GM19324 (cell line): ENCODE measurements at regions not wholly inside any gene's neighbourhood (a gene's known extent, or its start where the extent isn't known, plus 50 kb on each side); places are given as distances from the start of the nearest gene placed in this dataset.
A peak's percentile ranks its signal among the peaks of the same experiment; 100 is the strongest.

Source experiments
- ATAC-seq: cut with Tn5 transposase; IDR thresholded peaks from one replicate; pipeline ENCODE4 v1.9.1; 2021; ENCODE audit warnings: mild to moderate bottlenecking, moderate library complexity; ENCODE audit not compliant: unreplicated experiment, low FRiP score

- no peak for ATAC-seq
These were observed 425.3 kb upstream of the FBXO33 start for GRCh38 chr14:39857376-39858055.

DNA sequence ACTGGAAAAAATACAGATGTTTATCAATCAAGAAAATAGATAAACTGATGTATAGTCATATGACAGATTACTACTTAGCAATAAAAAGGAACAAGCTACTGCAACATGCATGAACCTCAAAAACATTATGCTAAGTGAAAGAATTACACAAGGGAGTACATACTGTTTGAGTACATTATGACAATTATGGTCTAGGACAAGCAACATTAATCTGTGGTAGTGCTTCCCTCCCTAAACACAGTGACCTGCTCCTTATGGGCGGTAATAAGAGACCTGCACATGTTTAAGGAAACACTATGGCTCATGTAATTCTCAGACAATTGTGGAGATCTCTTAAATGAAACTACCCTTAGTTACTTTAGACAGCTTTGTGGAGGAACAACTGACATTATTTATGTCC lies 421.2 kb upstream of the FBXO33 start:
- no peak for ATAC-seq

GRCh38 chr14:39851202-39851601 lies 419.0 kb upstream of the FBXO33 start:
- ATAC-seq, result no peak

GRCh38 chr14:39847852-39848251 lies 415.6 kb upstream of the FBXO33 start:
- no peak for ATAC-seq

DNA sequence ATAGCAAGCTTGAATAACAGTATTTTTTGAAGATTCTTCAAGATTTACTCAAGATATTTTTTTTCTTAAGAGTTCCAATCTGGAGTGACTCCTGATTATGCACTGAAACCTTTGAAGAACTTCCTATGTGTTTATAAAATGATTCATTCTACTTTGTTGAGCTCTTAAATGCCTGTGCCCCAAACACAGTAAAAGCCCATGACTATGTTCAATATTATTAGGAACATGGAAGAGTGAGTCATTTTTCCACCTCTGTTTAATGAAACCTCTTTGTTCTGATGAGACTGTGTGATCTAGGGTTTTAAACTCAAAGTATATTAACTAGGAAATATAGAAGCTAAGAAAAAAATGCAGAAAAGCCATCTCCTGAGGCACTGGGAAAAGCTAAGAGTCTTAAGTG lies 415.0 kb upstream of the FBXO33 start:
- no peak for ATAC-seq

GRCh38 chr14:39843881-39844280 lies 411.6 kb upstream of the FBXO33 start:
- ATAC-seq, result no peak

DNA sequence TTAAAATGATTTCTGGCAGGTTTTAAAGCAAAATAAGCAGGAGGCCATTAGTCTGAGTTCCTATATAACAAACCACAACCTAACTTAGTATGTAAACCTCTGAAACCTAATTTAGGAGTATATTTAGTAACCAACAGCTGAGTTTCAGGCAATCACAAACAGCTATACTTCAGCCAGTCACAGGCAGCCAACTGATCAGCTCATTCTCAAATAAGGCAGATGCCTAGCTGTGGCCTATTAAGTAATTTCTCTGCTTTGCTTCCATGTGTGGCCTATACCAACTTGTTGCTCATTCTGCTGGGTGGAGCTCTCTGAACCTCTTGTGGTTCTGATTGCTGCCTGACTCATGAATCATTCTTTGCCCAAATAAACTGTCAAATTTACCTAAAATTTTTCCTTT lies 408.9 kb upstream of the FBXO33 start:
- no peak for ATAC-seq

- ATAC-seq, result peak; percentile 98
These were observed 395.8 kb upstream of the FBXO33 start for GRCh38 chr14:39827901-39828655.

- no peak for ATAC-seq
These were observed 380.5 kb upstream of the FBXO33 start for GRCh38 chr14:39812532-39813320.

- no peak for ATAC-seq
These were observed 375.0 kb upstream of the FBXO33 start for GRCh38 chr14:39807271-39807670.

DNA sequence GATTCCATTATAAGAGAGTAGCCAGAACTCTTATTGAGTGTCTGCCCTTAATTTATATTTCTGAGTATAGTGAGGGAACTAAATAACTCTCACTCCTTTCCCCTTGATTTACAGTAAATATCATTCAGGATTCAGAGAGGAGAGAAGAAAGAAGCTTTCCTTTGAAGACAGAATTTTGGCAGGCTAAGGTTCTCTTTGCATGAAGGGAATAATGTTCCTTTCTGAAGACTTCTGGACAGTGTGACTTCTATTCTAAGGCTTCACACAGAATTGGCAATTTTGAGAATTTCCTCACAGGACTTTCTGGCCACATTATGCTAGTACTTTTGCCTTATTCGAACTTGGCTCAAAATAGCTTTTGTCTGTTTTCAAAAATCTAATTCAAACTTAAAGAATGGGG lies 352.2 kb upstream of the FBXO33 start:
- ATAC-seq, result no peak

DNA sequence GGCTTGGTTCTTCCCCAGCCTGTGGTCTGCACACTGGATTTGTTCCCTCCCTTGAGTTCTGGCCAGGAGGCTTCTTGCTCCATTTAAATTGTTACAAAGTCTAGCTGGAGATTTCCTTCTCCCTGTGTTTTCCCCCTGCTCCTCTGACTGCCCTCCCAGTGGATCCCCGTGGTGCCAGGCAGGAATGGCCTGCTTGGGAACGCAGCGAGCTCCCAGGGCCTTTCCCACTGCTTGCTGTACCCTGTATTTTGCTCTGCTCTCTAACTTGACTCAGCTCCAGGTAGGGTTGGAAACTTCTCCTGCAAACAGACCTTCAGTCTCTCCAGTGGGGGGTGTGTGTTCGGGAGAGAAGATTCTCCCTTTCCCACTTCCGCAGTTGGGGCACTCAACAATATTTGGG lies 349.2 kb upstream of the FBXO33 start:
- no peak for ATAC-seq

GRCh38 chr14:39773387-39774126 lies 341.3 kb upstream of the FBXO33 start:
- ATAC-seq, result no peak

DNA sequence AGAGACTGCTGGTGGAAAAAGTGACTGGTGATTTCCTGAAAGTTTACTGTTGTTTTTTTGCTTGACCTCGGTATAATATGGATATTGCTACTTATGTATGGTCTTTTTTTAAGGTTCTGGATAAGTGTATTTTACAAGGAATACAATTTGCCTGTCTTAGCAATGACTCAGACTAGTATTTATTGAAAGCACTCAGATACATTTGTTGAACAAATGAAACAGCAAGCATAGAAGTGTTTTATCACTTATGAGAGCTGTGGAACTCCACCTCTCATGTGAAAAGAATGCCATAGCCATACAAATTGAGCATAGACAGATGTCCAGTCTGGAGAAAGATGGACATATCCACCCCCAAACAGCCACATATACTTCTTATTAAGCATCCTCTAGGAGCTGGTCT lies 340.4 kb upstream of the FBXO33 start:
- no peak for ATAC-seq

GRCh38 chr14:39768589-39768988 lies 336.4 kb upstream of the FBXO33 start:
- peak; percentile 71 for ATAC-seq

GRCh38 chr14:39766397-39767000 lies 334.3 kb upstream of the FBXO33 start:
- ATAC-seq, result no peak

GRCh38 chr14:39765676-39766075 lies 333.4 kb upstream of the FBXO33 start:
- no peak for ATAC-seq

DNA sequence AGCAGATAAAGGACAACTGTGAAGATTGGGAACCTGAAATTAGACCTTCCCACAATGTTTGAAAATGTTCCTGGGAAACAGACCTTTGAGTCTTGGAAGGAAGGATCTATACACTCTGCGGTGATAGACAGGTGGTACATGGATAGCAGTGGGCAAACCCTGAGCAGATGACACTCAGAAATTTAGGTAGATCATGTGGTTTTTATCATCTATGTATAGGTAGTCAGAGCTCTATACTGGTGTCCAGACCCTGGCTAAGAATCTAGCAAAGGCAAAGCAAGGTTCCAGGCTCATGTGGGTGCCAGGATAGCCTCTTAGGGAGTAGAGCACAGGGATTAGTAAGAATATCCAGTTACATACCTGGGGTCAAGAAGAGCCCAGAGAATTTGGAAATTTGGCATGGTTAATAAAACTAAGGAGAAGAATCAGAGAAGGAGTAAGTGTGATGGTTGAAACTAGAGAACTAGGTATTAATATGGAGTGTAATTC lies 331.2 kb upstream of the FBXO33 start:
- peak; percentile 25 for ATAC-seq

GRCh38 chr14:39762576-39763401 lies 330.6 kb upstream of the FBXO33 start:
- peak; percentile 57 for ATAC-seq
